Neural progenitor cell (in vitro differentiated cells): ENCODE measurements at regions not wholly inside any gene's neighbourhood (a gene's known extent, or its start where the extent isn't known, plus 50 kb on each side); places are given as distances from the start of the nearest gene placed in this dataset.
"Not testable (repeated sequence)": the region's sequence is repeated elsewhere in the genome, so short reads cannot be mapped to it uniquely, and the experiment has no call there.

Source experiments
- EZH2 ChIP-seq: fragments of 200-600 bp; sonication (generic); IDR thresholded peaks from 2 replicates; pipeline ENCODE4 v1.6.1; 2017; ENCODE audit warnings: antibody characterized with exemption, mild to moderate bottlenecking, moderate library complexity
- EZH2phosphoT487 ChIP-seq: fragments of 200-600 bp; sonication (generic); IDR thresholded peaks from 2 replicates; pipeline ENCODE4 v1.6.1; 2017; ENCODE audit warnings: antibody characterized with exemption
- TF ChIP-seq, protein P1 (sequence below): fragments of 200-600 bp; sonication (generic); IDR thresholded peaks from 2 replicates; pipeline ENCODE4 v1.5.1; 2017; ENCODE audit warnings: antibody characterized with exemption, mild to moderate bottlenecking

DNA sequence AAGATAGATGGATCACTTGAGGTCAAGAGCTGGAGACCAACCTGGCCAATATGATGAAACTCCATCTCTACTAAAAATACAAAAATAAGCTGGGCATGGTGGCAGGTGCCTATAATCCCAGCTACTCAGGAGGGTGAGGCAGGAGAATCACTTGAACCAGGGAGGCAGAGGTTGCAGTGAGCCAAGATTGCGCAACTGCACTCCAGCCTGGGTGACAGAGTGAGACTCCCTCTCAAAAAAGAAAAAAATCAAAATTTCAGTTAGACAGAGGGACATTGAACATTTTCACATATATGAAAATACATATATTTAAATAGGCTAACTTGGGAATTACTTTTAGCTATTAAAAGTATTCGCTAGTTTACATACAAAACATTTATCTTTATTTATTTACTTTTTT, 293.6 kb upstream of the KCNH7 start:
- TF ChIP-seq EZH2phosphoT487, EZH2: not testable (repeated sequence)
- TF ChIP-seq, protein P1, sequence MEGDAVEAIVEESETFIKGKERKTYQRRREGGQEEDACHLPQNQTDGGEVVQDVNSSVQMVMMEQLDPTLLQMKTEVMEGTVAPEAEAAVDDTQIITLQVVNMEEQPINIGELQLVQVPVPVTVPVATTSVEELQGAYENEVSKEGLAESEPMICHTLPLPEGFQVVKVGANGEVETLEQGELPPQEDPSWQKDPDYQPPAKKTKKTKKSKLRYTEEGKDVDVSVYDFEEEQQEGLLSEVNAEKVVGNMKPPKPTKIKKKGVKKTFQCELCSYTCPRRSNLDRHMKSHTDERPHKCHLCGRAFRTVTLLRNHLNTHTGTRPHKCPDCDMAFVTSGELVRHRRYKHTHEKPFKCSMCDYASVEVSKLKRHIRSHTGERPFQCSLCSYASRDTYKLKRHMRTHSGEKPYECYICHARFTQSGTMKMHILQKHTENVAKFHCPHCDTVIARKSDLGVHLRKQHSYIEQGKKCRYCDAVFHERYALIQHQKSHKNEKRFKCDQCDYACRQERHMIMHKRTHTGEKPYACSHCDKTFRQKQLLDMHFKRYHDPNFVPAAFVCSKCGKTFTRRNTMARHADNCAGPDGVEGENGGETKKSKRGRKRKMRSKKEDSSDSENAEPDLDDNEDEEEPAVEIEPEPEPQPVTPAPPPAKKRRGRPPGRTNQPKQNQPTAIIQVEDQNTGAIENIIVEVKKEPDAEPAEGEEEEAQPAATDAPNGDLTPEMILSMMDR = not testable (repeated sequence)
